ENCODE measurements at regions not wholly inside any gene's neighbourhood (a gene's known extent, or its start where the extent isn't known, plus 50 kb on each side); places are given as distances from the start of the nearest gene placed in this dataset.

DNA sequence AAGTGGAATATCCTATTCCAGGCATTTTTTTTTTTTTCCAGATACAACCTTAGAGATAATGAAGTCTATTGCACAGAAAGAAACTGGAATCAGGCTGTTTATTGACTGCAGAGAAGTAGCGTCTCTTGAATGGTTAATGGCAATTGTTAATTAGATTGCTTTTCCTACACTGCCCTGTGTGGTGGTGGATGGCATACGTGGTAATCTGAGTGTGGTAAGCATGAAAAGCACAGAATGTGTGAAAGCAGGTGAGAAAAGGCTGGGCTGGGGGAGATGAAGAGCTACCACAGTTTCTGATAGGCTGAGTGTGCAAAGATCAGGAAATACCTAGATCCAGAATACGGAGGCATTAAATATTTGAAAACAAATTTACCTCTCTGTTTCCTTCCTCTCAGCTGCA lies 486.3 kb upstream of the TBL1XR1 start:
- TF ChIP-seq POLR2A (IDR thresholded peaks at IDR 0.05; ENCODE audit: low read depth, low read length) (no peak), POU2F2 (IDR thresholded peaks at IDR 0.05; ENCODE audit: low read depth, low read length) (no peak), POLR2AphosphoS5 (IDR thresholded peaks at IDR 0.05; ENCODE audit: low read depth, low read length) (no peak), TAF1 (IDR thresholded peaks at IDR 0.05; ENCODE audit: low read depth, low read length) (no peak)

Data from GM12891 (cell line).